ENCODE measurements at regions not wholly inside any gene's neighbourhood (a gene's known extent, or its start where the extent isn't known, plus 50 kb on each side); places are given as distances from the start of the nearest gene placed in this dataset.

GRCh38 chr6:120202878-120203277 lies 853.3 kb upstream of the MAN1A1 start (continued):
- TF ChIP-seq, protein P1, sequence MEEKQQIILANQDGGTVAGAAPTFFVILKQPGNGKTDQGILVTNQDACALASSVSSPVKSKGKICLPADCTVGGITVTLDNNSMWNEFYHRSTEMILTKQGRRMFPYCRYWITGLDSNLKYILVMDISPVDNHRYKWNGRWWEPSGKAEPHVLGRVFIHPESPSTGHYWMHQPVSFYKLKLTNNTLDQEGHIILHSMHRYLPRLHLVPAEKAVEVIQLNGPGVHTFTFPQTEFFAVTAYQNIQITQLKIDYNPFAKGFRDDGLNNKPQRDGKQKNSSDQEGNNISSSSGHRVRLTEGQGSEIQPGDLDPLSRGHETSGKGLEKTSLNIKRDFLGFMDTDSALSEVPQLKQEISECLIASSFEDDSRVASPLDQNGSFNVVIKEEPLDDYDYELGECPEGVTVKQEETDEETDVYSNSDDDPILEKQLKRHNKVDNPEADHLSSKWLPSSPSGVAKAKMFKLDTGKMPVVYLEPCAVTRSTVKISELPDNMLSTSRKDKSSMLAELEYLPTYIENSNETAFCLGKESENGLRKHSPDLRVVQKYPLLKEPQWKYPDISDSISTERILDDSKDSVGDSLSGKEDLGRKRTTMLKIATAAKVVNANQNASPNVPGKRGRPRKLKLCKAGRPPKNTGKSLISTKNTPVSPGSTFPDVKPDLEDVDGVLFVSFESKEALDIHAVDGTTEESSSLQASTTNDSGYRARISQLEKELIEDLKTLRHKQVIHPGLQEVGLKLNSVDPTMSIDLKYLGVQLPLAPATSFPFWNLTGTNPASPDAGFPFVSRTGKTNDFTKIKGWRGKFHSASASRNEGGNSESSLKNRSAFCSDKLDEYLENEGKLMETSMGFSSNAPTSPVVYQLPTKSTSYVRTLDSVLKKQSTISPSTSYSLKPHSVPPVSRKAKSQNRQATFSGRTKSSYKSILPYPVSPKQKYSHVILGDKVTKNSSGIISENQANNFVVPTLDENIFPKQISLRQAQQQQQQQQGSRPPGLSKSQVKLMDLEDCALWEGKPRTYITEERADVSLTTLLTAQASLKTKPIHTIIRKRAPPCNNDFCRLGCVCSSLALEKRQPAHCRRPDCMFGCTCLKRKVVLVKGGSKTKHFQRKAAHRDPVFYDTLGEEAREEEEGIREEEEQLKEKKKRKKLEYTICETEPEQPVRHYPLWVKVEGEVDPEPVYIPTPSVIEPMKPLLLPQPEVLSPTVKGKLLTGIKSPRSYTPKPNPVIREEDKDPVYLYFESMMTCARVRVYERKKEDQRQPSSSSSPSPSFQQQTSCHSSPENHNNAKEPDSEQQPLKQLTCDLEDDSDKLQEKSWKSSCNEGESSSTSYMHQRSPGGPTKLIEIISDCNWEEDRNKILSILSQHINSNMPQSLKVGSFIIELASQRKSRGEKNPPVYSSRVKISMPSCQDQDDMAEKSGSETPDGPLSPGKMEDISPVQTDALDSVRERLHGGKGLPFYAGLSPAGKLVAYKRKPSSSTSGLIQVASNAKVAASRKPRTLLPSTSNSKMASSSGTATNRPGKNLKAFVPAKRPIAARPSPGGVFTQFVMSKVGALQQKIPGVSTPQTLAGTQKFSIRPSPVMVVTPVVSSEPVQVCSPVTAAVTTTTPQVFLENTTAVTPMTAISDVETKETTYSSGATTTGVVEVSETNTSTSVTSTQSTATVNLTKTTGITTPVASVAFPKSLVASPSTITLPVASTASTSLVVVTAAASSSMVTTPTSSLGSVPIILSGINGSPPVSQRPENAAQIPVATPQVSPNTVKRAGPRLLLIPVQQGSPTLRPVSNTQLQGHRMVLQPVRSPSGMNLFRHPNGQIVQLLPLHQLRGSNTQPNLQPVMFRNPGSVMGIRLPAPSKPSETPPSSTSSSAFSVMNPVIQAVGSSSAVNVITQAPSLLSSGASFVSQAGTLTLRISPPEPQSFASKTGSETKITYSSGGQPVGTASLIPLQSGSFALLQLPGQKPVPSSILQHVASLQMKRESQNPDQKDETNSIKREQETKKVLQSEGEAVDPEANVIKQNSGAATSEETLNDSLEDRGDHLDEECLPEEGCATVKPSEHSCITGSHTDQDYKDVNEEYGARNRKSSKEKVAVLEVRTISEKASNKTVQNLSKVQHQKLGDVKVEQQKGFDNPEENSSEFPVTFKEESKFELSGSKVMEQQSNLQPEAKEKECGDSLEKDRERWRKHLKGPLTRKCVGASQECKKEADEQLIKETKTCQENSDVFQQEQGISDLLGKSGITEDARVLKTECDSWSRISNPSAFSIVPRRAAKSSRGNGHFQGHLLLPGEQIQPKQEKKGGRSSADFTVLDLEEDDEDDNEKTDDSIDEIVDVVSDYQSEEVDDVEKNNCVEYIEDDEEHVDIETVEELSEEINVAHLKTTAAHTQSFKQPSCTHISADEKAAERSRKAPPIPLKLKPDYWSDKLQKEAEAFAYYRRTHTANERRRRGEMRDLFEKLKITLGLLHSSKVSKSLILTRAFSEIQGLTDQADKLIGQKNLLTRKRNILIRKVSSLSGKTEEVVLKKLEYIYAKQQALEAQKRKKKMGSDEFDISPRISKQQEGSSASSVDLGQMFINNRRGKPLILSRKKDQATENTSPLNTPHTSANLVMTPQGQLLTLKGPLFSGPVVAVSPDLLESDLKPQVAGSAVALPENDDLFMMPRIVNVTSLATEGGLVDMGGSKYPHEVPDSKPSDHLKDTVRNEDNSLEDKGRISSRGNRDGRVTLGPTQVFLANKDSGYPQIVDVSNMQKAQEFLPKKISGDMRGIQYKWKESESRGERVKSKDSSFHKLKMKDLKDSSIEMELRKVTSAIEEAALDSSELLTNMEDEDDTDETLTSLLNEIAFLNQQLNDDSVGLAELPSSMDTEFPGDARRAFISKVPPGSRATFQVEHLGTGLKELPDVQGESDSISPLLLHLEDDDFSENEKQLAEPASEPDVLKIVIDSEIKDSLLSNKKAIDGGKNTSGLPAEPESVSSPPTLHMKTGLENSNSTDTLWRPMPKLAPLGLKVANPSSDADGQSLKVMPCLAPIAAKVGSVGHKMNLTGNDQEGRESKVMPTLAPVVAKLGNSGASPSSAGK (IDR thresholded peaks at IDR 0.05): no peak
- TF ChIP-seq, protein P2, sequence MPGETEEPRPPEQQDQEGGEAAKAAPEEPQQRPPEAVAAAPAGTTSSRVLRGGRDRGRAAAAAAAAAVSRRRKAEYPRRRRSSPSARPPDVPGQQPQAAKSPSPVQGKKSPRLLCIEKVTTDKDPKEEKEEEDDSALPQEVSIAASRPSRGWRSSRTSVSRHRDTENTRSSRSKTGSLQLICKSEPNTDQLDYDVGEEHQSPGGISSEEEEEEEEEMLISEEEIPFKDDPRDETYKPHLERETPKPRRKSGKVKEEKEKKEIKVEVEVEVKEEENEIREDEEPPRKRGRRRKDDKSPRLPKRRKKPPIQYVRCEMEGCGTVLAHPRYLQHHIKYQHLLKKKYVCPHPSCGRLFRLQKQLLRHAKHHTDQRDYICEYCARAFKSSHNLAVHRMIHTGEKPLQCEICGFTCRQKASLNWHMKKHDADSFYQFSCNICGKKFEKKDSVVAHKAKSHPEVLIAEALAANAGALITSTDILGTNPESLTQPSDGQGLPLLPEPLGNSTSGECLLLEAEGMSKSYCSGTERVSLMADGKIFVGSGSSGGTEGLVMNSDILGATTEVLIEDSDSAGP (CRISPR knock-in tag; IDR thresholded peaks at IDR 0.05): no peak
- TF ChIP-seq POLR2AphosphoS5 (IDR thresholded peaks at IDR 0.05; ENCODE audit: control insufficient read depth, insufficient read depth, low read depth, low read length) (no peak), ZNF764 (CRISPR knock-in tag; IDR thresholded peaks at IDR 0.05; ENCODE audit: low read depth) (no peak), SPI1 (IDR thresholded peaks at IDR 0.05; ENCODE audit: borderline replicate concordance, low read depth, low read length) (no peak)
